CD8-positive, alpha-beta memory T cell (primary cell): ENCODE measurements at regions not wholly inside any gene's neighbourhood (a gene's known extent, or its start where the extent isn't known, plus 50 kb on each side); places are given as distances from the start of the nearest gene placed in this dataset.
"Not testable (repeated sequence)": the region's sequence is repeated elsewhere in the genome, so short reads cannot be mapped to it uniquely, and the experiment has no call there.

ENCODE experiments used
- CTCF ChIA-PET: fragments of 350-600 bp; sonication (Branson Sonifier 250); formaldehyde crosslinking; loops from one replicate; lab custom pipeline; 2021; ENCODE audit warnings: antibody characterized with exemption; lab: Charles Lee
- POLR2A ChIA-PET: fragments of 350-600 bp; sonication (Branson Sonifier 250); formaldehyde crosslinking; loops from one replicate; lab custom pipeline; 2021; ENCODE audit warnings: antibody characterized with exemption; lab: Charles Lee
- DNase-seq, 5 donors: peaks; one replicate each; pipeline versions ENCODE4 v3.0.0 to v3.0.0-alpha.2; 2020 to 2022; ENCODE audit warnings: mixed read lengths in 1 of 5
- H3K27ac ChIP-seq: one replicate; pipeline ENCODE4 v1.7.0; 2013; ENCODE audit warnings: low read depth, mild to moderate bottlenecking, low read length, moderate library complexity
- H3K27me3 ChIP-seq: 2 replicates; pipeline ENCODE4 v1.7.0; 2013; ENCODE audit warnings: low read length, mild to moderate bottlenecking; ENCODE audit not compliant: insufficient read depth, poor library complexity, severe bottlenecking
- H3K36me3 ChIP-seq: 2 replicates; pipeline ENCODE4 v1.7.0; 2013; ENCODE audit warnings: mild to moderate bottlenecking, low read length, moderate library complexity; ENCODE audit not compliant: insufficient read depth
- H3K4me1 ChIP-seq: 2 replicates; pipeline ENCODE4 v1.7.0; 2013; ENCODE audit warnings: mild to moderate bottlenecking, low read length, moderate library complexity; ENCODE audit not compliant: insufficient read depth
- H3K4me3 ChIP-seq: 2 replicates; pipeline ENCODE4 v1.7.0; 2013; ENCODE audit warnings: mild to moderate bottlenecking, low read length
- H3K9me3 ChIP-seq: 2 replicates; pipeline ENCODE4 v1.7.0; 2013; ENCODE audit warnings: mild to moderate bottlenecking, low read length
- H3K27ac Mint-ChIP-seq, 8 donors: one replicate each; pipeline ENCODE4 v1.8.0; 2020 to 2021; ENCODE audit warnings: mixed read lengths in 8 of 8, mild to moderate bottlenecking in 6 of 8, inconsistent platforms in 3 of 8, moderate library complexity in 3 of 8
- H3K27me3 Mint-ChIP-seq, 2 donors: one replicate each; pipeline ENCODE4 v1.8.0; 2020 to 2021; ENCODE audit warnings: mixed read lengths in 2 of 2, mild to moderate bottlenecking in 1 of 2, moderate library complexity in 1 of 2
- H3K36me3 Mint-ChIP-seq, 3 donors: one replicate each; pipeline ENCODE4 v1.8.0; 2020 to 2021; ENCODE audit warnings: mixed read lengths in 3 of 3, inconsistent platforms in 1 of 3, mild to moderate bottlenecking in 1 of 3
- H3K4me1 Mint-ChIP-seq, 3 donors: one replicate each; pipeline ENCODE4 v1.8.0; 2020 to 2021; ENCODE audit warnings: mixed read lengths in 3 of 3, inconsistent platforms in 1 of 3, mild to moderate bottlenecking in 1 of 3
- H3K4me3 Mint-ChIP-seq, 7 donors: one replicate each; pipeline ENCODE4 v1.8.0; 2020 to 2021; ENCODE audit warnings: mixed read lengths in 7 of 7, mild to moderate bottlenecking in 6 of 7, moderate library complexity in 4 of 7, inconsistent platforms in 2 of 7
- H3K9me3 Mint-ChIP-seq, 5 donors: one replicate each; pipeline ENCODE4 v1.8.0; 2020 to 2022; ENCODE audit warnings: mixed read lengths in 5 of 5, mild to moderate bottlenecking in 3 of 5, moderate library complexity in 2 of 5, inconsistent platforms in 1 of 5

DNA sequence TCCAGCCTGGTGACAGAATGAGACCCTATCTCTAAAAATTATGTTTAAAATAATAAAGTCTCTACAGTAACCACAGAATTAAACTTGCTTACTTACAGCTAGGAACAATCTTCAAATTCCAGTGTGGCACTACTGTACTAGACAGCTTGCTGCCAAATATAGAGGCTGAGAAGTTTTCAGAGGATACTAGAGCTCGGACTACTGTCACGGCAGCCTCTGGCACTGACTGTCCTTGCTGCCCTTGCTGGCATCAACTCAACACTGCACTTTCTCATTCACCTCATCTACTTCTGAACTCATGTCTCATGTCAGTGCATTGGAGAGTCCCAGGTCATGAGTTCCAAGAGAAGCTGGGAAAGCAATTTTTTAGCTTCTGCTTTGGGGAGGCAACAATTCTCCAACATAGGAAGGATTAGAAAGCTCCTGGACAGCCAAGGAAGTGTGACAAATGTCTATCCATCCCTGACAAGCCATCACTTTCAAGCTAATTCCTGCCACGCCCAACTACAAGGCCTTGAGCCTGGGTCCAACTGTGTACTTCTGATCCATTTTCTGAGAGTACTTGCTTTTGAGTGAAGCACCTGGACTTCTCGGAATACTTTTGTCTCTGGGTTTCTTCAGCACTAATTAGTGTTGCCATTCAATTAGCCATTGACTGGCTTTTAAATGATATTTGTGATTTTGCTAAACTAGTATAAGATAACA is 98.6 kb upstream of the NR3C2 start:
- POLR2A ChIA-PET, result no interaction called here
- no peak for DNase-seq
- H3K36me3 Mint-ChIP-seq, result peaks cover 0 to under 1% (median 0%) of the 10 kb centered on the region in 3 donors

DNA sequence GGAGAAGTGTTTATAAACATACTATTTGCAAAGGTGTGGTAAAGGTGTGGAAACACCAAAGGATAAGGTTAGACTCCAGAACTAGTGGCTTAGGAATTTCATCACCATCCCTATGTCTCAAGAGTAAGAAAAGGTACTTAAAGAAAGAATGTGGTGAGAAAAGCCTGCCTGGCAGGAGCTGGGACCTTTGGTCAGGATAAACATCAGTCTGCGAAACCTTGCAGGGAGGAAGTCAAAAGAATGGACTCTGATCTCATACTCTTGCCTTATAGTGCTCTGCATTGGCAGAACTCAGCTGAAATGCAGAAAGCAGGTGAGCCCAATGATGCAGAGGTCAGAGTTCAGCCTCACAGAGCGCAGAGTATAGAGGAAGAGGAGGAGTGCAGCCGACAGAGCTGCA is 97.2 kb upstream of the NR3C2 start:
- Mint-ChIP-seq H3K9me3 (peaks cover 5 to 16% (median 14%) of the 10 kb centered on the region in 5 donors), H3K4me3 (no peak overlapping the region), H3K27me3 (peaks cover 0 to 7% of the 10 kb centered on the region in 2 donors), H3K4me1 (no peaks in the 10 kb centered on the region), H3K27ac (no peak overlapping the region), H3K36me3 (peaks cover 0 to 8% (median 3%) of the 10 kb centered on the region in 3 donors)
- H3K4me1 ChIP-seq, result no peaks in the 10 kb centered on the region
- H3K27me3 ChIP-seq, result no peaks in the 10 kb centered on the region
- DNase-seq, result no peak
- H3K4me3 ChIP-seq, result no peak overlapping the region
- H3K9me3 ChIP-seq, result peaks cover 3% of the 10 kb centered on the region
- H3K36me3 ChIP-seq, result no peaks in the 10 kb centered on the region
- ChIA-PET CTCF (no interaction called here), POLR2A (no interaction called here)
- H3K27ac ChIP-seq, result no peak overlapping the region

More for the DNA sequence above, 98.6 kb upstream of the NR3C2 start:
- H3K4me3 ChIP-seq, result no peak overlapping the region
- H3K9me3 ChIP-seq, result no peaks in the 10 kb centered on the region
- no peaks in the 10 kb centered on the region for H3K27me3 ChIP-seq
- Mint-ChIP-seq H3K4me3 (no peak overlapping the region), H3K9me3 (peaks cover 0 to 5% (median 3%) of the 10 kb centered on the region in 5 donors), H3K27ac (no peak overlapping the region), H3K4me1 (no peaks in the 10 kb centered on the region), H3K27me3 (peaks cover 0 to 8% of the 10 kb centered on the region in 2 donors)
- no peaks in the 10 kb centered on the region for H3K36me3 ChIP-seq
- CTCF ChIA-PET, result no interaction called here
- no peak overlapping the region for H3K27ac ChIP-seq
- no peaks in the 10 kb centered on the region for H3K4me1 ChIP-seq

DNA sequence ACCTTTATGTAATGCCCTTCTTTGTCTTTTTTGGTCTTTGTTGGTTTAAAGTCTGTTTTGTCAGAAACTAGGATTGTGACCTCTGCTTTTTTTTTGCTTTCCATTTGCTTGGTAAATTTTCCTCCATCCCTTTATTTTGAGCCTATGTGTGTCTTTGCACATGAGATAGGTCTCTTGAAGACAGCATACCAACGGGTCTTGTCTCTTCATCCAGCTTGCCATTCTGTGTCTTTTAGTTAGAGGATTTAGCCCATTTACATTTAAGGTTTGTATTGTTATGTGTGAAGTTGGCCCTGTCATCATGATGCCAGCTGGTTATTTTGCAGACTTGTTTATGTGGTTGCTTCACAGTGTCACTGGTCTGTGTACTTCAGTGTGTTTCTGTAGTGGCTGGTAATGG is 91.6 kb upstream of the NR3C2 start:
- H3K36me3 ChIP-seq, DNase-seq, H3K4me1 ChIP-seq, H3K4me3 ChIP-seq, POLR2A ChIA-PET, CTCF ChIA-PET, H3K9me3 ChIP-seq, H3K27me3 Mint-ChIP-seq, H3K27ac Mint-ChIP-seq, H3K4me3 Mint-ChIP-seq, H3K4me1 Mint-ChIP-seq, H3K27ac ChIP-seq, H3K27me3 ChIP-seq: not testable (repeated sequence)
- Mint-ChIP-seq H3K9me3 (peaks cover 19 to 48% (median 40%) of the 10 kb centered on the region in 5 donors), H3K36me3 (peaks cover 1 to 43% (median 3%) of the 10 kb centered on the region in 3 donors)

DNA sequence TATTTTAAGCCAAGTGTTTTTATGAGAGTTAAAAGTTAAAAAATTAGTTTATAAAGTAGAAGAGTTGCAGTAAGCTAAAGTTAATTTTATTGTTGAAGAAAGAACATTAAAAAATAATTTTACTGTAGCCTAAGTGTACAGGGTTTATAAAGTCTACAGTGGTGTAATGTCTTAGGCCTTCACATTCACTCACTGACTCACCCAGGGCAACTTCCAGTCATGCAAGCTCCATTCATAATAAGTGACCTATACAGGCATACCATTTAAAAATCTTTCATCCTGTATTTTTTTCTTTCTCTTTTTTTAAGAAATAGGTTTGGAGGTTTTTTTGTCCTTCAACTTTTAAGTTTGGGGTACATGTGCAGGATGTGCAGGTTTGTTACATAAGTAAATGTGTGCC is 87.9 kb upstream of the NR3C2 start:
- H3K4me3 ChIP-seq, result no peak overlapping the region
- no peaks in the 10 kb centered on the region for H3K36me3 ChIP-seq
- H3K4me3 Mint-ChIP-seq, result no peak overlapping the region
- H3K27ac Mint-ChIP-seq, result no peak overlapping the region
- no peak overlapping the region for H3K27ac ChIP-seq
- H3K4me1 ChIP-seq, result no peaks in the 10 kb centered on the region
- no peaks in the 10 kb centered on the region for H3K27me3 ChIP-seq
- H3K27me3 Mint-ChIP-seq, result peaks cover 0 to 7% of the 10 kb centered on the region in 2 donors
- H3K9me3 Mint-ChIP-seq, result peaks cover 19 to 40% (median 33%) of the 10 kb centered on the region in 5 donors
- H3K4me1 Mint-ChIP-seq, result no peaks in the 10 kb centered on the region
- CTCF ChIA-PET, result no interaction called here
- no peaks in the 10 kb centered on the region for H3K9me3 ChIP-seq
- H3K36me3 Mint-ChIP-seq, result peaks cover 1 to 42% (median 3%) of the 10 kb centered on the region in 3 donors
- no peak for DNase-seq
- POLR2A ChIA-PET, result no interaction called here

DNA sequence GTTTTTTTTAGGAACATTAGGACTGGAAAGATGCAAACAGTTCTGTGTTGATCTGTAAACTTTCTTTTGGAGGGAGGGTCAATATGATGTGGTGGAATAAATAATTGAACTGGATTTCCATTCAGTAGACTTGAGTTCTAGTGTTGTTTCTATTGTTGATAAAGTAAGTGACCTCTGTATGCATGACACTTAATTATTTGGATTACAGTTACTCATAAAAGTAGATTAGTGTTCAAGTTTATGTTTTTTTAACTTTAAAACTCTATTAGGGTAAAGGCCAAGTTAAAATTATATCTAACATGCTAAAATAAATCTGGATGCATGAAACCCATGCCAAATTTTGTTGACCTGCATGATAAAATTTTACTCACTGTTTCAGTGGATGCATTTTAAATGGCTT is 85.4 kb upstream of the NR3C2 start:
- H3K4me3 Mint-ChIP-seq, result no peak overlapping the region
- Histone ChIP-seq H3K4me1 (no peaks in the 10 kb centered on the region), H3K27ac (no peak overlapping the region), H3K9me3 (no peaks in the 10 kb centered on the region), H3K36me3 (no peaks in the 10 kb centered on the region), H3K4me3 (no peak overlapping the region), H3K27me3 (no peaks in the 10 kb centered on the region)
- H3K4me1 Mint-ChIP-seq, result no peaks in the 10 kb centered on the region
- H3K27ac Mint-ChIP-seq, result no peak overlapping the region
- H3K9me3 Mint-ChIP-seq, result peaks cover 4 to 16% (median 9%) of the 10 kb centered on the region in 5 donors
- peaks cover 0 to 18% (median 1%) of the 10 kb centered on the region in 3 donors for H3K36me3 Mint-ChIP-seq
- ChIA-PET CTCF (no interaction called here), POLR2A (no interaction called here)
- DNase-seq, result no peak
- H3K27me3 Mint-ChIP-seq, result peaks cover 0 to 7% of the 10 kb centered on the region in 2 donors

DNA sequence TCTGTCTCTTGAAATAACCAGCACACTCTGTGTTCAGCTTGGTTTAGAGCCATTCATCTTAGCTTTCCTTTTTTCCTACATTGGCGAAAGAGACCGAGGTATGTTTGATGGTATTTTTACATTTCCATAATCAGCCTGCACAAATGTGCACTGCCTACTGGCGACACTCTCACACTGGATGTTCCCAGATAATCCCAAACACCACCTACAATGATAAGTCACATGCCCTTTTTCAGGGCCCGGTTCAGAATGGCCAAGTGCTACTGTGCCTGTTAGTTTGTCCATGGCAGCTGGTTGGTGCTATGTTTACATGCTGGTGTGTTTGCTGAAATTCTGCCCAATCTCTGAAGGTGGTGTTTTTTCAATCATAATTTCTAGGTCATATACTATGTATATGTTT is 80.8 kb upstream of the NR3C2 start:
- H3K9me3 ChIP-seq, result no peaks in the 10 kb centered on the region
- no peak overlapping the region for H3K27ac ChIP-seq
- peaks cover 0 to 11% (median 6%) of the 10 kb centered on the region in 5 donors for H3K9me3 Mint-ChIP-seq
- no peaks in the 10 kb centered on the region for H3K4me1 Mint-ChIP-seq
- POLR2A ChIA-PET, result no interaction called here
- CTCF ChIA-PET, result no interaction called here
- no peaks in the 10 kb centered on the region for H3K4me1 ChIP-seq
- H3K36me3 Mint-ChIP-seq, result peaks cover 0 to 19% (median 6%) of the 10 kb centered on the region in 3 donors
- no peak for DNase-seq
- no peak overlapping the region for H3K4me3 Mint-ChIP-seq
- H3K27ac Mint-ChIP-seq, result no peak overlapping the region
- no peaks in the 10 kb centered on the region for H3K36me3 ChIP-seq
- H3K27me3 Mint-ChIP-seq, result peaks cover 4 to 16% of the 10 kb centered on the region in 2 donors
- no peaks in the 10 kb centered on the region for H3K27me3 ChIP-seq
- no peak overlapping the region for H3K4me3 ChIP-seq

DNA sequence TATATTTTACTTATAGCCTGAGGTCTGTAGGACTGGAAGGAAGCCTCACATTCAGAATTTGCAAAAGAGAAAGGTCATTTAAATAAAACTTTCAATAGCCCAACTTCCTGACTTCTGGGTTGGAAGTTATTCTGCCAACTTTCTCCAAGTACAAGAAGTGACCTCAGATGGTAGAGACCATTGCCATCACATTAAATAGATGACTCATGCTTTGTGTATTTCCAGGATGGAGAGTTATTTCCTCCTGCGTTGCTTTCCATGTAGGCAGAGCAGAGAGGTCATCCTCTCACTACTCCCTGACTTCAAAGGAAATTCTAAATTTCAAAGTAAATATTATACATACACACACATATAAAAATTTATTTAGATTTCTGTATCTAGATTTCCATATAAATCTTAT is 73.0 kb upstream of the NR3C2 start:
- Histone ChIP-seq H3K27ac (no peak overlapping the region), H3K27me3 (no peaks in the 10 kb centered on the region), H3K4me3 (no peak overlapping the region), H3K9me3 (no peaks in the 10 kb centered on the region), H3K4me1 (no peaks in the 10 kb centered on the region), H3K36me3 (no peaks in the 10 kb centered on the region)
- H3K4me1 Mint-ChIP-seq, result no peaks in the 10 kb centered on the region
- no peak overlapping the region for H3K4me3 Mint-ChIP-seq
- ChIA-PET POLR2A (no interaction called here), CTCF (no interaction called here)
- H3K36me3 Mint-ChIP-seq, result peaks cover 0 to 18% (median 6%) of the 10 kb centered on the region in 3 donors
- peaks cover 0 to 18% (median 12%) of the 10 kb centered on the region in 5 donors for H3K9me3 Mint-ChIP-seq
- H3K27ac Mint-ChIP-seq, result no peak overlapping the region
- DNase-seq, result no peak
- H3K27me3 Mint-ChIP-seq, result peaks cover under 1 to 15% of the 10 kb centered on the region in 2 donors

DNA sequence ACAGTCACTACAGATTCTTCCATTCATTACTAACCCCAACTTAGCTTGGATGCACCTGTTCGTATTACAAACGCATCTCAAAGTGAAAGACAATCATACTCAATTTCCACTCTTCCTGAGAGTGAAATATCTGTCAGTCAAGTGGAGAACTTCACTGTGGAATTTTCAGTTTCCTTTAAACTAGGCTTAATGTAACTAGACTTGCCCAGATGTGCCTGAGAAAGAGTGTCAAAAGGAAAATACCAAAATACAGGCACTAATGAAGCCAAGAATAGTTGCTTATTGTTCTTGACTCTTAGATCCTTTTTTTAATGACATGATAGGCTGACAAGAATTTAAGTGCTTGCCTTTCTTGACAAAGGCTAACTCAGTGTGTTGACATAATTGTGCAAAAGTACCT is 72.4 kb upstream of the NR3C2 start:
- ChIA-PET CTCF (no interaction called here), POLR2A (no interaction called here)
- Mint-ChIP-seq H3K4me1 (no peaks in the 10 kb centered on the region), H3K36me3 (peaks cover 0 to 16% (median 6%) of the 10 kb centered on the region in 3 donors), H3K27me3 (peaks cover 0 to 11% of the 10 kb centered on the region in 2 donors), H3K4me3 (no peak overlapping the region), H3K9me3 (peaks cover 0 to 18% (median 12%) of the 10 kb centered on the region in 5 donors), H3K27ac (no peak overlapping the region)
- H3K9me3 ChIP-seq, result no peaks in the 10 kb centered on the region
- no peaks in the 10 kb centered on the region for H3K36me3 ChIP-seq
- no peaks in the 10 kb centered on the region for H3K4me1 ChIP-seq
- no peak overlapping the region for H3K27ac ChIP-seq
- DNase-seq, result no peak
- H3K27me3 ChIP-seq, result no peaks in the 10 kb centered on the region
- H3K4me3 ChIP-seq, result no peak overlapping the region
